Progenitor cell of endocrine pancreas (in vitro differentiated cells): ENCODE measurements at regions not wholly inside any gene's neighbourhood (a gene's known extent, or its start where the extent isn't known, plus 50 kb on each side); places are given as distances from the start of the nearest gene placed in this dataset.

Source experiments
- DNase-seq: peaks from one replicate; pipeline ENCODE4 v3.0.0; 2021; ENCODE audit warnings: low spot score; ENCODE audit not compliant: unreplicated experiment
- H3K27ac Mint-ChIP-seq: 2 replicates; pipeline ENCODE4 v1.8.0; 2021; ENCODE audit warnings: mild to moderate bottlenecking, moderate library complexity, mixed read lengths
- H3K27me3 Mint-ChIP-seq: 2 replicates; pipeline ENCODE4 v1.8.0; 2021; ENCODE audit warnings: mixed read lengths
- H3K36me3 Mint-ChIP-seq: 2 replicates; pipeline ENCODE4 v1.8.0; 2022; ENCODE audit warnings: mixed read lengths; ENCODE audit not compliant: insufficient read depth
- H3K4me1 Mint-ChIP-seq: 2 replicates; pipeline ENCODE4 v1.8.0; 2021; ENCODE audit warnings: low read depth, mixed read lengths
- H3K4me3 Mint-ChIP-seq: 2 replicates; pipeline ENCODE4 v1.8.0; 2021; ENCODE audit warnings: low read depth, mild to moderate bottlenecking, moderate library complexity, mixed read lengths
- H3K9me3 Mint-ChIP-seq: 2 replicates; pipeline ENCODE4 v1.8.0; 2021; ENCODE audit warnings: low read depth, mixed read lengths
- TF ChIP-seq, protein P1 (sequence below): fragments of 200-600 bp; sonication (generic); IDR thresholded peaks from one replicate; pipeline ENCODE4 v1.5.0; 2021; ENCODE audit warnings: antibody characterized with exemption, mild to moderate bottlenecking; ENCODE audit not compliant: unreplicated experiment

DNA sequence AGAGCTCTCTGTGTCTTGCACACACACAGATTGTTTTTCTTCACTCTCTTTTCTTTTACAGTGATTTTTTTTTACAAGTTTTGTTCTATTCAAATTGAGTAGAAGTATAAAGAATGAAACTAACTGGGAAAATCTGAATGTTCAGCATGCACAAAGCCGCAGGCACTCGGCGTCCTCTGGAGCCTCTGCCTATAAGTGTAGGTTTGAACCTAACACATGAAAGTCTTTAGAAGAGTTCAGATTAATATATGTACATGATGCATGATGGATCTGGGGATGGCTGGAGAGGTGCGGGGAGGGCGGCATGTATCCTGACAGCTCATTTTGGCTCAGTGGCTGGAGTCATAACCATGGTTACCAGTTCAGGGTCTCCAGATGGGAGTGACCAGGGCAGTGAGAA lies 301.1 kb upstream of the CDH4 start:
- Mint-ChIP-seq H3K36me3 (no peaks in the 10 kb centered on the region), H3K27ac (no peak overlapping the region), H3K27me3 (peaks cover 33% of the 10 kb centered on the region), H3K9me3 (peaks cover 2% of the 10 kb centered on the region), H3K4me3 (no peak overlapping the region), H3K4me1 (no peaks in the 10 kb centered on the region)
- no peak for DNase-seq
- TF ChIP-seq, protein P1, sequence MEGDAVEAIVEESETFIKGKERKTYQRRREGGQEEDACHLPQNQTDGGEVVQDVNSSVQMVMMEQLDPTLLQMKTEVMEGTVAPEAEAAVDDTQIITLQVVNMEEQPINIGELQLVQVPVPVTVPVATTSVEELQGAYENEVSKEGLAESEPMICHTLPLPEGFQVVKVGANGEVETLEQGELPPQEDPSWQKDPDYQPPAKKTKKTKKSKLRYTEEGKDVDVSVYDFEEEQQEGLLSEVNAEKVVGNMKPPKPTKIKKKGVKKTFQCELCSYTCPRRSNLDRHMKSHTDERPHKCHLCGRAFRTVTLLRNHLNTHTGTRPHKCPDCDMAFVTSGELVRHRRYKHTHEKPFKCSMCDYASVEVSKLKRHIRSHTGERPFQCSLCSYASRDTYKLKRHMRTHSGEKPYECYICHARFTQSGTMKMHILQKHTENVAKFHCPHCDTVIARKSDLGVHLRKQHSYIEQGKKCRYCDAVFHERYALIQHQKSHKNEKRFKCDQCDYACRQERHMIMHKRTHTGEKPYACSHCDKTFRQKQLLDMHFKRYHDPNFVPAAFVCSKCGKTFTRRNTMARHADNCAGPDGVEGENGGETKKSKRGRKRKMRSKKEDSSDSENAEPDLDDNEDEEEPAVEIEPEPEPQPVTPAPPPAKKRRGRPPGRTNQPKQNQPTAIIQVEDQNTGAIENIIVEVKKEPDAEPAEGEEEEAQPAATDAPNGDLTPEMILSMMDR, result no peak

DNA sequence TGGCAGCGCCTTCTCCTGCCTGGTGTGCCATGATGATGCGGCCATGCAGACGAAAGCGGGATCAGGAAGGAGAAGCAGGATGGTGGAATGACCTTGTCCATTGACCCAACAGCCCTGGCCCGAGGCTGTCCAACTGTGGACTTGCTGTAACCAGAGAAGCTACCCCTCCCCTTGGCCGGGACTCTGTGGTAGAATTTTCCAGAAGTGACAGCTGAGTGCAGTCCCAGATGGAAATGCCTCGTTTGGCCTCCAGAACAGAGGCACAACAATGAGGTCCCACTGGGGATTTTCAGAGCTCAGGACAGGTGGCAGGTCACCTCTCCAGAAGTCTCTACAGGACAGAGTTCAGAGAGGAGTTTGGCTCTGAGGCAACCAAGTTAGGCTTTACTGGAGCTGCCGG lies 299.2 kb upstream of the CDH4 start:
- DNase-seq, result no peak
- TF ChIP-seq, protein P1, result no peak
- Mint-ChIP-seq H3K27ac (no peak overlapping the region), H3K4me1 (no peaks in the 10 kb centered on the region), H3K27me3 (peaks cover 42% of the 10 kb centered on the region), H3K36me3 (no peaks in the 10 kb centered on the region), H3K4me3 (no peak overlapping the region), H3K9me3 (peaks cover 2% of the 10 kb centered on the region)

DNA sequence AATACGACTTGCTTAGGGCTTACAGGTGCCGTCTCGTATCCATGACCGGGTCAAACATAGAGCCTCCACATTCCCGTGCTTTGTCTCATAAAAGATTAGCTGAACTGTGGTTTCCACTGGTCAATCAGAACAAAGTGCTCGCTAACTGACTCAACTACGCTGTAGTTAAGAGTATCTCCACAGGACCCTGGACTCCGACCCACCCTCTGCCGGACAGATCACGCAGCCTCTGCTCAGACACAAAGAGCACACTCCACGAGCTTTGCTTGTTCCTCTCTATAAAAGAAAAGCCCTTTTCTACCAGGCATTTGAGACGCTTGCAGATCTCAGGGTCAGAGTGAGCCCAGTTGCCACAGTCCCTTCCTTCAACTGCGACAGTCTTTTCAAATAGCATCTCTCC lies 298.7 kb upstream of the CDH4 start:
- no peak overlapping the region for H3K4me3 Mint-ChIP-seq
- H3K27me3 Mint-ChIP-seq, result peaks cover 45% of the 10 kb centered on the region
- peaks cover 2% of the 10 kb centered on the region for H3K9me3 Mint-ChIP-seq
- no peak overlapping the region for H3K27ac Mint-ChIP-seq
- H3K4me1 Mint-ChIP-seq, result no peaks in the 10 kb centered on the region
- DNase-seq, result no peak
- TF ChIP-seq, protein P1, result no peak
- no peaks in the 10 kb centered on the region for H3K36me3 Mint-ChIP-seq

DNA sequence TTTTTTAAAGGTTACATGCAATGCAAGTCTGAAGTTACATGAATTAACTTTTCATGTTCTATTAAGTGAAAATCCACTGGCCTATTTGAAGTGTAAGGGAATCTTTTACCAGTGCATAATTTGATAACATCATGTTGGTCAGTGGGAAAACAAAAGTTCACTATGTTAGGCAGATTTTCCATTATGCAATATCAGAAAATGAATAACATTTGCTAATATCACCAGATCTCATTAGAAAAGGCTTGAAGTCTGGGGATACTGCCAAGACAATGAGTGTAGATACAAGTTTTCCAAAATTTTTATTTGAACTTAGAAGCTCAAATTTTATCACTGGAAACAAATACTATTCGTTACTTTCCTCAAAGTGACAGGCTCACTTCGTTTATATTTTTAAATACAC lies 296.4 kb upstream of the CDH4 start:
- H3K9me3 Mint-ChIP-seq, result peaks cover 2% of the 10 kb centered on the region
- DNase-seq, result no peak
- no peak overlapping the region for H3K27ac Mint-ChIP-seq
- H3K4me1 Mint-ChIP-seq, result no peaks in the 10 kb centered on the region
- no peak overlapping the region for H3K4me3 Mint-ChIP-seq
- no peaks in the 10 kb centered on the region for H3K36me3 Mint-ChIP-seq
- TF ChIP-seq, protein P1, result no peak
- H3K27me3 Mint-ChIP-seq, result peaks cover 51% of the 10 kb centered on the region

DNA sequence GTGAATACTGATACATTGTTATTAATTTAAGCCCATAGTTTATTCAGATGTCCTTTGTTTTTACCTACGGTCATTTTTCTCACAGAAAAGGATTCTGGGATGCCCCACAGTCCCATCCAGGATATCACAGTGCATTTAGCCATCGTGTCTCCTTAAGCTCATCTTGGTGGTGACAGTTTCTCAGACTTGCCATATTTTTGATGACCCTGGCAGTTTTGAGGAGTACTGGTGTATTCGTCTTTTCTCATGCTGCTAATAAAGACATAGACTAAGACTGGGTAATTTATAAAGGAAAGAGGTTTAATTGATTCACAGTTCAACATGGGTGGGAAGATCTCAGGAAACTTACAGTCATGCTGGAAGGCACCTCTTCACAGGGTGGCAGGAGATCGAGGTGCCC lies 295.9 kb upstream of the CDH4 start:
- DNase-seq, result no peak
- Mint-ChIP-seq H3K36me3 (no peaks in the 10 kb centered on the region), H3K4me1 (no peaks in the 10 kb centered on the region)

More for the DNA sequence above, 295.9 kb upstream of the CDH4 start:
- Mint-ChIP-seq H3K9me3 (peaks cover 2% of the 10 kb centered on the region), H3K27ac (no peak overlapping the region), H3K27me3 (peaks cover 49% of the 10 kb centered on the region), H3K4me3 (no peak overlapping the region)
- TF ChIP-seq, protein P1, result no peak
